ENCODE measurements at regions not wholly inside any gene's neighbourhood (a gene's known extent, or its start where the extent isn't known, plus 50 kb on each side); places are given as distances from the start of the nearest gene placed in this dataset.

- H3K9me3 ChIP-seq, result no peaks in the 10 kb centered on the region
- H3K36me3 ChIP-seq, result no peaks in the 10 kb centered on the region
- no peaks in the 10 kb centered on the region for H3K4me1 ChIP-seq
- H3K4me3 ChIP-seq, result no peak overlapping the region
- intact Hi-C loops (cut with DNase I; ENCODE audit: low total_unique reads), result no loop called here
- no peak for DNase-seq (ENCODE audit: low spot score in 2 of 2)
- H3K27me3 ChIP-seq, result no peaks in the 10 kb centered on the region
- H3K27ac ChIP-seq, result no peak overlapping the region
- TF ChIP-seq, protein P1, sequence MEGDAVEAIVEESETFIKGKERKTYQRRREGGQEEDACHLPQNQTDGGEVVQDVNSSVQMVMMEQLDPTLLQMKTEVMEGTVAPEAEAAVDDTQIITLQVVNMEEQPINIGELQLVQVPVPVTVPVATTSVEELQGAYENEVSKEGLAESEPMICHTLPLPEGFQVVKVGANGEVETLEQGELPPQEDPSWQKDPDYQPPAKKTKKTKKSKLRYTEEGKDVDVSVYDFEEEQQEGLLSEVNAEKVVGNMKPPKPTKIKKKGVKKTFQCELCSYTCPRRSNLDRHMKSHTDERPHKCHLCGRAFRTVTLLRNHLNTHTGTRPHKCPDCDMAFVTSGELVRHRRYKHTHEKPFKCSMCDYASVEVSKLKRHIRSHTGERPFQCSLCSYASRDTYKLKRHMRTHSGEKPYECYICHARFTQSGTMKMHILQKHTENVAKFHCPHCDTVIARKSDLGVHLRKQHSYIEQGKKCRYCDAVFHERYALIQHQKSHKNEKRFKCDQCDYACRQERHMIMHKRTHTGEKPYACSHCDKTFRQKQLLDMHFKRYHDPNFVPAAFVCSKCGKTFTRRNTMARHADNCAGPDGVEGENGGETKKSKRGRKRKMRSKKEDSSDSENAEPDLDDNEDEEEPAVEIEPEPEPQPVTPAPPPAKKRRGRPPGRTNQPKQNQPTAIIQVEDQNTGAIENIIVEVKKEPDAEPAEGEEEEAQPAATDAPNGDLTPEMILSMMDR (IDR thresholded peaks at IDR 0.05), result no peak
- TF ChIP-seq POLR2AphosphoS5 (IDR thresholded peaks at IDR 0.05), result no peak
- no peak for TF ChIP-seq POLR2A (IDR thresholded peaks at IDR 0.05)
Observed at GRCh38 chr14:23719225-23719985, 83.2 kb downstream of the DHRS2 start.

DNA sequence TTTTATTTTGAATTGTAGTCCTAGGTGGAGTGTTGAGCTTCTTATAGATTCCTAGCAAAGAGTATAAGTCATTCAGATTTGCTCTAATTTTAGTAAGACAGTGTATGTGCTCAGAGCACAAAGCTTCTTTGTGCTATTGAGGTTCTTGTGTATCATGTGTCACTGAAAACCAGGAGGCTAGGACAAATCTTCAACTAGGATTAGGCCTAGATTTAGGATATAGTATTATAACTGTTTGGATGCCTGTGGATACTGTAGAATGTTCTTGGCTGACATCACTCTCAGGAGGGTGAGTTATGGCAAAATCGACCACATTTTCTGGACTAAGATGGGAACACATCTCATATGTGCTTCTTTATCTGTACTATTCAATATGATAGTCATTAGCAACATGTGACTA, 86.5 kb downstream of the DHRS2 start:
- no peak overlapping the region for H3K27ac ChIP-seq
- no peaks in the 10 kb centered on the region for H3K9me3 ChIP-seq
- no peaks in the 10 kb centered on the region for H3K27me3 ChIP-seq
- no peak overlapping the region for H3K4me3 ChIP-seq
- H3K4me1 ChIP-seq, result no peaks in the 10 kb centered on the region
- no peak for TF ChIP-seq POLR2A (IDR thresholded peaks at IDR 0.05)
- TF ChIP-seq, protein P1 (IDR thresholded peaks at IDR 0.05), result no peak
- no peak for TF ChIP-seq POLR2AphosphoS5 (IDR thresholded peaks at IDR 0.05)
- no peak for DNase-seq (ENCODE audit: low spot score in 2 of 2)
- intact Hi-C loops (cut with DNase I; ENCODE audit: low total_unique reads), result no loop called here
- H3K36me3 ChIP-seq, result no peaks in the 10 kb centered on the region

GRCh38 chr14:23723911-23724310, 87.7 kb downstream of the DHRS2 start:
- Histone ChIP-seq H3K36me3 (no peaks in the 10 kb centered on the region), H3K4me1 (no peaks in the 10 kb centered on the region), H3K9me3 (no peaks in the 10 kb centered on the region), H3K4me3 (no peak overlapping the region), H3K27ac (no peak overlapping the region), H3K27me3 (no peaks in the 10 kb centered on the region)
- intact Hi-C loops (cut with DNase I; ENCODE audit: low total_unique reads), result no loop called here
- TF ChIP-seq, protein P1 (IDR thresholded peaks at IDR 0.05), result no peak
- no peak for TF ChIP-seq POLR2A (IDR thresholded peaks at IDR 0.05)
- TF ChIP-seq POLR2AphosphoS5 (IDR thresholded peaks at IDR 0.05), result no peak
- DNase-seq (ENCODE audit: low spot score in 2 of 2), result no peak

DNA sequence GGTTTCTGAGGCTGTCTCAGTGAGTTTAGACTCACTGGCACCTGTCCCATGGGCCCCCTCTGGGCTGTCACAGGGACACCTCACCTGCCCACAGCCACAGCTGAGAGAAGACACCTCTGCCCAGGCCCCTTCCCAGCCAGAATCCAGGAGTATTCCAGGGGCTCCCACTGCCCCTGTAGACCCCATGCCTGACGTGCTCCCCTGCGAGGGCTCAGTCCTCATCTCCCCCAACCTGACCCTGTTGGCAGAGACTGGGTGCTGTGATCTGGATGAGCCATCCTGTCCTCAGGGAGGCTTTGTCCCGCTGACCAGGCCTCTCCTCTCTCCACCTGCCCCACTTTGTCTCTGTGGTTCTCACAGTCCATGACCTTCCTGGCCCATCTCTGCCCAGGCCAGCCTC, 89.4 kb downstream of the DHRS2 start:
- no peak overlapping the region for H3K27ac ChIP-seq
- intact Hi-C loops (cut with DNase I; ENCODE audit: low total_unique reads), result no loop called here
- H3K36me3 ChIP-seq, result no peaks in the 10 kb centered on the region
- TF ChIP-seq POLR2A (IDR thresholded peaks at IDR 0.05), result no peak
- TF ChIP-seq, protein P1 (IDR thresholded peaks at IDR 0.05), result no peak
- no peak for TF ChIP-seq POLR2AphosphoS5 (IDR thresholded peaks at IDR 0.05)
- no peak for DNase-seq (ENCODE audit: low spot score in 2 of 2)
- H3K4me1 ChIP-seq, result no peaks in the 10 kb centered on the region
- no peak overlapping the region for H3K4me3 ChIP-seq
- no peaks in the 10 kb centered on the region for H3K9me3 ChIP-seq
- H3K27me3 ChIP-seq, result no peaks in the 10 kb centered on the region

DNA sequence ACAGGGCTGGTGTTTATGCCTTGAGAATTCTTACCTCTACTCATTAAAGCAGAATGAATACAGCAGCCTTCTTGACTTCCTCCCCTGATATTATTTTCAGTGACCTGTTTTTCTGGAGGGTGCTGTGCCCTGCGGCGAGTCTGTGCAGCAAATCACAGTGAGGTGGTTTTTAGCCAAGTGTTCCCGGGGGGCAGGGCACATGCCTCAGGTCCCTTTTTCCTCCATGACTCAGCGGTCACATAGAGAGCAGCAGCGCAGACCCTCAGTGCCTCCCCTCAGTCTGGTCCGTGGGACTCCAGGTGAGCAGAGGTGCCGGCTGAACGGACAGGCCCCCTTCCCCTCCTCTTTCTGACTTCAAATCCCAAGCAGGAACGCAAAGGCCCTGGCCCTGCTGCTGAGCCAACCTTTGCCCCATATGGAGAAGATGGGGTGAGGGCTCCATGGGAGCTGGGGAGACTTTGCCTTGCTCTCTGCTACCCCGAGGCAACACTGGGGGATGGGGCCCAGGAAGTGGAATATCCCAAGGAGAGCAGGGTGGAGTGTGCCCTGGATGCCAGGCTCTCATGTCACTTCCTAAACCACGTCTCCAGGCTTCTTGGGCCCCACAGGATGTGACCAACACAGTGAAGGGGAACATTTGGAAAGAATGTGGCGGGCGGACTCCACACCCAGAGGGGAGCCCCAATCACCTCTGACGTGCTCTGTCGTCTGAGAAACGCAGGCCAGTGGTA, 90.0 kb downstream of the DHRS2 start:
- Histone ChIP-seq H3K9me3 (no peaks in the 10 kb centered on the region), H3K4me1 (no peaks in the 10 kb centered on the region), H3K36me3 (no peaks in the 10 kb centered on the region), H3K4me3 (no peak overlapping the region), H3K27ac (no peak overlapping the region), H3K27me3 (no peaks in the 10 kb centered on the region)
- TF ChIP-seq, protein P1 (IDR thresholded peaks at IDR 0.05), result no peak
- TF ChIP-seq POLR2A (IDR thresholded peaks at IDR 0.05), result no peak
- TF ChIP-seq POLR2AphosphoS5 (IDR thresholded peaks at IDR 0.05), result no peak
- DNase-seq (ENCODE audit: low spot score in 2 of 2), result no peak
- intact Hi-C loops (cut with DNase I; ENCODE audit: low total_unique reads), result no loop called here
